DOHH2 (cell line): ENCODE measurements at regions not wholly inside any gene's neighbourhood (a gene's known extent, or its start where the extent isn't known, plus 50 kb on each side); places are given as distances from the start of the nearest gene placed in this dataset.

Source experiments
- H3F3A ChIP-seq: fragments of 200-600 bp; sonication (generic), shearing (Covaris generic); 2 replicates; pipeline ENCODE4 v1.6.0; 2016; ENCODE audit warnings: antibody characterized with exemption, mild to moderate bottlenecking; ENCODE audit not compliant: control insufficient read depth, insufficient read depth
- H3K27ac ChIP-seq: fragments of 200-600 bp; sonication (generic); 2 replicates; pipeline ENCODE4 v1.5.1; 2014; ENCODE audit warnings: low read depth, mild to moderate bottlenecking, low read length, moderate library complexity
- H3K27me3 ChIP-seq: fragments of 200-600 bp; sonication (generic); 2 replicates; pipeline ENCODE4 v1.6.1; 2014; ENCODE audit warnings: mild to moderate bottlenecking, low read length, mixed read lengths; ENCODE audit not compliant: control insufficient read depth
- H3K36me3 ChIP-seq: fragments of 200-600 bp; sonication (generic); 2 replicates; pipeline ENCODE4 v1.6.1; 2014; ENCODE audit warnings: mild to moderate bottlenecking, low read length, moderate library complexity, mixed read lengths; ENCODE audit not compliant: control insufficient read depth
- H3K4me1 ChIP-seq: fragments of 200-600 bp; sonication (generic); 2 replicates; pipeline ENCODE4 v1.6.1; 2014; ENCODE audit warnings: mild to moderate bottlenecking, low read length, mixed read lengths; ENCODE audit not compliant: control insufficient read depth
- H3K4me2 ChIP-seq: fragments of 200-600 bp; sonication (generic); 2 replicates; pipeline ENCODE4 v1.6.0; 2014; ENCODE audit warnings: mild to moderate bottlenecking, low read length, moderate library complexity
- H3K4me3 ChIP-seq: fragments of 200-600 bp; sonication (generic); 2 replicates; pipeline ENCODE4 v1.5.1; 2014; ENCODE audit warnings: mild to moderate bottlenecking, low read length, mixed read lengths
- H3K79me2 ChIP-seq: fragments of 200-600 bp; sonication (generic); 2 replicates; pipeline ENCODE4 v1.6.1; 2014; ENCODE audit warnings: mild to moderate bottlenecking, low read length, mixed read lengths; ENCODE audit not compliant: control insufficient read depth
- H3K9me2 ChIP-seq: fragments of 200-600 bp; sonication (generic); replicated peaks from 2 replicates; pipeline ENCODE4 v1.6.1; 2014; ENCODE audit warnings: mild to moderate bottlenecking, low read length, mixed read lengths; ENCODE audit not compliant: control insufficient read depth
- H3K9me3 ChIP-seq: fragments of 200-600 bp; sonication (generic); 2 replicates; pipeline ENCODE4 v1.6.1; 2014; ENCODE audit warnings: antibody characterized with exemption, low read length, mixed read lengths; ENCODE audit not compliant: control insufficient read depth, insufficient read depth
- H4K20me1 ChIP-seq: fragments of 200-600 bp; sonication (generic); 2 replicates; pipeline ENCODE4 v1.6.0; 2014; ENCODE audit warnings: low read depth, mild to moderate bottlenecking, antibody characterized with exemption, low read length, moderate library complexity; ENCODE audit not compliant: control insufficient read depth, insufficient read depth
- CTCF ChIP-seq: fragments of 200-600 bp; sonication (generic); IDR thresholded peaks from one replicate; pipeline ENCODE4 v1.5.1; 2014; ENCODE audit warnings: antibody characterized with exemption, mild to moderate bottlenecking, low read depth, low read length; ENCODE audit not compliant: poor library complexity, severe bottlenecking
- EZH2phosphoT487 ChIP-seq: fragments of 200-600 bp; sonication (generic); IDR thresholded peaks from 2 replicates; pipeline ENCODE4 v1.6.1; 2017; ENCODE audit warnings: borderline replicate concordance, mild to moderate bottlenecking, antibody characterized with exemption, low read length, moderate library complexity, mixed read lengths

- H3K27me3 ChIP-seq, result no peaks in the 10 kb centered on the region
- H3K79me2 ChIP-seq, result no peaks in the 10 kb centered on the region
- no peaks in the 10 kb centered on the region for H3F3A ChIP-seq
- H3K4me3 ChIP-seq, result no peak overlapping the region
- no peak overlapping the region for H3K27ac ChIP-seq
- TF ChIP-seq CTCF, result no peak
- TF ChIP-seq EZH2phosphoT487, result no peak
- no peaks in the 10 kb centered on the region for H3K9me2 ChIP-seq
- no peaks in the 10 kb centered on the region for H3K9me3 ChIP-seq
- H3K4me1 ChIP-seq, result no peaks in the 10 kb centered on the region
- no peaks in the 10 kb centered on the region for H4K20me1 ChIP-seq
- H3K36me3 ChIP-seq, result no peaks in the 10 kb centered on the region
- H3K4me2 ChIP-seq, result no peak overlapping the region
Observed at GRCh38 chr5:164214698-164215097, 709.3 kb downstream of the MAT2B start.

- Histone ChIP-seq H3K27ac (no peak overlapping the region), H3K9me2 (no peaks in the 10 kb centered on the region), H4K20me1 (no peaks in the 10 kb centered on the region), H3K4me3 (no peak overlapping the region), H3K9me3 (no peaks in the 10 kb centered on the region), H3K4me2 (no peak overlapping the region), H3K4me1 (no peaks in the 10 kb centered on the region), H3F3A (no peaks in the 10 kb centered on the region), H3K27me3 (no peaks in the 10 kb centered on the region), H3K36me3 (no peaks in the 10 kb centered on the region), H3K79me2 (no peaks in the 10 kb centered on the region)
- TF ChIP-seq EZH2phosphoT487 (no peak), CTCF (no peak)
Observed at GRCh38 chr5:164217464-164217863, 712.0 kb downstream of the MAT2B start.

DNA sequence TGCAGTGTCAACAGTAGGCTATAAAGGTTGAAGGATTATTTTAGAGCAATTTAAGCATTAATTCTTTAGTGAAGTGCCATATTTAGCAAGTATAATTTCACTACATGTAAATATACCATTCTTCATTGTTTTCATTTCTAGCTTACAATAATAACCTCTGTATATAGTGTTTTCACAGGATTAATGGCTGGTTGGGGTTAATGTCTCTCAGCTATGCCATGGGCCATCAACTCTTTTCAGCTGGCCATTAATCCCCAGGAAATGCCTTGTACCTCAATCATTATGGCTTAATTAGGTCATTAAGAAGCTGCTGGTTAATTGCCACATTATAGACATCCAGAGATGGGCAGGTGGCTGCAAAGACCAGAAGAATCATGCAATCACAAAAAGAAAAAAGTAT is 715.1 kb downstream of the MAT2B start:
- Histone ChIP-seq H3K9me3 (no peaks in the 10 kb centered on the region), H3K27ac (no peak overlapping the region), H3K36me3 (no peaks in the 10 kb centered on the region), H3F3A (no peaks in the 10 kb centered on the region), H3K9me2 (no peaks in the 10 kb centered on the region), H3K79me2 (no peaks in the 10 kb centered on the region), H3K4me2 (no peak overlapping the region), H3K4me1 (no peaks in the 10 kb centered on the region), H4K20me1 (no peaks in the 10 kb centered on the region), H3K27me3 (no peaks in the 10 kb centered on the region), H3K4me3 (no peak overlapping the region)
- TF ChIP-seq EZH2phosphoT487 (no peak), CTCF (no peak)

GRCh38 chr5:164224236-164224635 is 718.8 kb downstream of the MAT2B start:
- H3F3A ChIP-seq, result no peaks in the 10 kb centered on the region
- no peaks in the 10 kb centered on the region for H3K36me3 ChIP-seq
- H3K4me3 ChIP-seq, result no peak overlapping the region
- H3K27me3 ChIP-seq, result no peaks in the 10 kb centered on the region
- H3K9me2 ChIP-seq, result no peaks in the 10 kb centered on the region
- no peak for TF ChIP-seq EZH2phosphoT487
- no peak for TF ChIP-seq CTCF
- H3K4me2 ChIP-seq, result no peak overlapping the region
- H3K4me1 ChIP-seq, result no peaks in the 10 kb centered on the region
- no peaks in the 10 kb centered on the region for H3K79me2 ChIP-seq
- H3K9me3 ChIP-seq, result no peaks in the 10 kb centered on the region
- no peak overlapping the region for H3K27ac ChIP-seq
- no peaks in the 10 kb centered on the region for H4K20me1 ChIP-seq
